ENCODE measurements at regions not wholly inside any gene's neighbourhood (a gene's known extent, or its start where the extent isn't known, plus 50 kb on each side); places are given as distances from the start of the nearest gene placed in this dataset.

- no peak for TF ChIP-seq CBX2 (IDR thresholded peaks at IDR 0.05; ENCODE audit: insufficient read depth, low read length, poor library complexity, severe bottlenecking)
- no peak for TF ChIP-seq RNF2 (IDR thresholded peaks at IDR 0.05)
- no peak for TF ChIP-seq CREB3L1 (IDR thresholded peaks at IDR 0.05; ENCODE audit: borderline replicate concordance, low read depth)
- TF ChIP-seq FOXP1 (CRISPR knock-in tag; IDR thresholded peaks at IDR 0.05), result no peak
Measured at GRCh38 chr15:81777546-81777945, 268.3 kb downstream of the MEX3B start (continued).

- H3K27me3 ChIP-seq (ENCODE audit: control insufficient read depth in 2 of 2, insufficient read depth in 2 of 2, low read length in 2 of 2), result peaks cover 0 to 3% of the 10 kb centered on the region in 2 experiments; a peak in 1 of 5 replicates
- no peaks in the 10 kb centered on the region for H3K36me3 ChIP-seq (ENCODE audit: control insufficient read depth, insufficient read depth, low read length)
- CTCF ChIA-PET (ENCODE audit: low intra/inter-chr PET ratio), result no interaction called here
- H3K9me3 ChIP-seq (replicated peaks; ENCODE audit: control insufficient read depth, insufficient read depth, low read depth, low read length), result no peaks in the 10 kb centered on the region
- TF ChIP-seq HMBOX1 (IDR thresholded peaks at IDR 0.05) (no peak), KHSRP (IDR thresholded peaks at IDR 0.05) (no peak), ZNF311 (CRISPR knock-in tag; IDR thresholded peaks at IDR 0.05) (no peak), ZNF75A (CRISPR knock-in tag; IDR thresholded peaks at IDR 0.05) (no peak), ARID3B (CRISPR knock-in tag; IDR thresholded peaks at IDR 0.05; ENCODE audit: borderline replicate concordance) (no peak), ZNF778 (CRISPR knock-in tag; IDR thresholded peaks at IDR 0.05) (no peak), ZSCAN32 (CRISPR knock-in tag; IDR thresholded peaks at IDR 0.05) (no peak), ZNF592 (IDR thresholded peaks at IDR 0.05) (no peak), BACH1 (tag; IDR thresholded peaks at IDR 0.05) (no peak)
- no TSS peak for BruUV-seq (replicated peaks)
- intact Hi-C loops (cut with micrococcal nuclease), result no loop called here
- no peaks in the 10 kb centered on the region for H3K79me2 ChIP-seq (ENCODE audit: control insufficient read depth, insufficient read depth, low read length)
- ATAC-seq (no peak), DNase-seq (ENCODE audit: extremely low read depth in 1 of 4, low spot score in 3 of 4) (no peak), FAIRE-seq (no peak)
- WGBS (ENCODE audit: insufficient coverage, low coverage, missing lambda C conversion rate), result 11% methylated on average over 7 of the region's 7 CpGs
- no peaks in the 10 kb centered on the region for H3K9me1 ChIP-seq (ENCODE audit: control insufficient read depth, insufficient read depth, low read length)
- H3K4me1 ChIP-seq (replicated peaks in 1 of 2; ENCODE audit: control insufficient read depth in 2 of 2, insufficient read depth in 2 of 2, low read length in 2 of 2), result no peaks in the 10 kb centered on the region
- H3K9ac ChIP-seq (ENCODE audit: insufficient read depth in 1 of 2, low read depth in 2 of 2, low read length in 2 of 2), result no peak overlapping the region
- no peaks in the 10 kb centered on the region; the same call in 1 of the 2 replicates for H4K20me1 ChIP-seq (replicated peaks; ENCODE audit: control insufficient read depth, insufficient read depth, low read length)
- no peak overlapping the region for H3K4me3 ChIP-seq
- no peak overlapping the region for H3K4me2 ChIP-seq (ENCODE audit: insufficient read depth, low read length)
- in situ Hi-C loops (cut with MboI), result no loop called here
- no peak overlapping the region for H3K27ac ChIP-seq (ENCODE audit: extremely low read depth, low read depth, low read length)
- POLR2A ChIA-PET, result no interaction called here
- H2AFZ ChIP-seq (ENCODE audit: low read depth, low read length), result no peak overlapping the region
Measured at GRCh38 chr15:81776976-81777375, 268.8 kb downstream of the MEX3B start.
